ENCODE measurements at regions not wholly inside any gene's neighbourhood (a gene's known extent, or its start where the extent isn't known, plus 50 kb on each side); places are given as distances from the start of the nearest gene placed in this dataset.

DNA sequence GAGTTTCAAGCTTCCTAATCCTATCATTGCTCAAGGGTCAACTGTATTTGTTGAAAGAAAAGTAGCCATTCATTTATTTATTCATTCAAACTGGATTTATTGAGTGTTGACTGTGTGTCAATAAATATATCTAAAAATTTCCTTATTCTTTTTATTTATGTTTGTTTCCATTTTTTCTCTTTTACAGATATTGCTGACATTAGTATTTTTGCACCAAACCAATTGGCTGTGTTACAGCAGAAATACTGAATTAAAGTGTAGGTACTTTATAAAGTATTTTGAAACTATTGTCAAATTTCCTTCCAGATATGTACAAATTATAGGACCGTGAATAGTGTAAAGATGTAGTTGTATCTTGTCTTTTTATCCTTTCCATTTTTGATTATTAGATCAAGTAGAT is 692.0 kb upstream of the SLC10A2 start:
- H4K20me1 ChIP-seq (ENCODE audit: insufficient read depth), result no peaks in the 10 kb centered on the region
- H3K4me1 ChIP-seq (ENCODE audit: insufficient read depth), result no peaks in the 10 kb centered on the region
- H3K9me2 ChIP-seq (ENCODE audit: insufficient read depth), result no peaks in the 10 kb centered on the region
- no peak overlapping the region for H2AFZ ChIP-seq
- no peaks in the 10 kb centered on the region for H3K79me2 ChIP-seq (ENCODE audit: insufficient read depth)
- no peaks in the 10 kb centered on the region for H3F3A ChIP-seq (ENCODE audit: insufficient read depth)
- no peaks in the 10 kb centered on the region for H3K27me3 ChIP-seq (replicated peaks; ENCODE audit: insufficient read depth)
- H3K9ac ChIP-seq, result no peak overlapping the region
- no peak overlapping the region for H3K4me2 ChIP-seq (ENCODE audit: unreplicated experiment)
- 4 to 13% methylated on average over 1 of the region's 1 CpG for WGBS, 2 experiments (ENCODE audit: low coverage in 1 of 2, low lambda C conversion rate in 2 of 2, missing lambda C conversion rate in 2 of 2)
- in situ Hi-C loops (cut with MboI), result no loop called here
- H3K27ac ChIP-seq, result no peak overlapping the region
- H3K9me3 ChIP-seq (ENCODE audit: low read depth), result no peaks in the 10 kb centered on the region
- TF ChIP-seq EZH2phosphoT487 (IDR thresholded peaks at IDR 0.05; ENCODE audit: insufficient read depth, low read depth), result no peak
- no peak for TF ChIP-seq EZH2 (IDR thresholded peaks at IDR 0.05; ENCODE audit: insufficient read depth, poor library complexity, severe bottlenecking)
- DNase-seq, result no peak
- H3K36me3 ChIP-seq (ENCODE audit: low read depth), result no peaks in the 10 kb centered on the region
- H3K4me3 ChIP-seq, result no peak overlapping the region

DNA sequence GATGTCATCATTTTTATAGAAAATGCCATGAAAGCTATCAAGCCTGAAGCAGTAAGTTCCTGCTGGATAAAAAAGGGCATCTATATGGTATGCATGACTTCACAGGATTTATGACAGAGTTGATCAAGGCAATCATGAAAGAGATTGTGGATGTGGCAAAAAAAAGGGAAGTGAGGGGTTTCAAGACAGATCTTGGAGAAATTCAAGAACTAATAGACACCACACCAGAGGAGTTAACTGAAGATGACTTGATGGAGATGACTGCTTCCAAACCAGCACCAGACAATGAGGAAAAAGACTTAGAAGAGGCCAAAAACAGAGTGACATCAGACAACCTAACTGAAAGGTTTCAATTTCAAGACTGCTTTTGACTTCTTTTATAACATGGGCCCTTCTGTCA is 691.1 kb upstream of the SLC10A2 start:
- Histone ChIP-seq H3K9me2 (ENCODE audit: insufficient read depth) (no peaks in the 10 kb centered on the region), H3K27ac (no peak overlapping the region), H4K20me1 (ENCODE audit: insufficient read depth) (no peaks in the 10 kb centered on the region), H3F3A (ENCODE audit: insufficient read depth) (no peaks in the 10 kb centered on the region), H3K79me2 (ENCODE audit: insufficient read depth) (no peaks in the 10 kb centered on the region), H3K4me1 (ENCODE audit: insufficient read depth) (no peaks in the 10 kb centered on the region), H3K4me2 (ENCODE audit: unreplicated experiment) (no peak overlapping the region), H3K27me3 (replicated peaks; ENCODE audit: insufficient read depth) (no peaks in the 10 kb centered on the region), H3K4me3 (no peak overlapping the region), H2AFZ (no peak overlapping the region), H3K9me3 (ENCODE audit: low read depth) (no peaks in the 10 kb centered on the region), H3K9ac (no peak overlapping the region), H3K36me3 (ENCODE audit: low read depth) (no peaks in the 10 kb centered on the region)
- TF ChIP-seq EZH2phosphoT487 (IDR thresholded peaks at IDR 0.05; ENCODE audit: insufficient read depth, low read depth) (no peak), EZH2 (IDR thresholded peaks at IDR 0.05; ENCODE audit: insufficient read depth, poor library complexity, severe bottlenecking) (no peak)
- no peak for DNase-seq
- in situ Hi-C loops (cut with MboI), result no loop called here

DNA sequence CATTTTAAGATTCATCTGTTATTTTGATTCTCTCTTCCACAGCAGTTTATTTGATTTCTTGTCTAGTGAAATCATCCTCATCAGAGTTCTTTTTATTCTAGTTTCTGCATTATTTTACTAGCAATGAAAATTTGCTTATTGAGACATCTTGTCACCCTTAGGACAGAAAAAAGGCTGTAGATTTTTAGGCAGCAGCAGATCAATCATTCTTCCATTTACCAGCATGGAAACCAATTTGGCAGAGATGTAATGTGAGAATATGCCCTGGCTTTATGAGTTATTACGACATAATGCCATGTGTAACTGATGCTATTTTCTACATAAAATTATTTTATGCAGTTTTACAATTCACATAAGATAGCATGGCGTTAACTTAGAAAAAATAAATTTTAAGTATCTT is 688.6 kb upstream of the SLC10A2 start:
- Histone ChIP-seq H3K27me3 (replicated peaks; ENCODE audit: insufficient read depth) (no peaks in the 10 kb centered on the region), H3K4me2 (ENCODE audit: unreplicated experiment) (no peak overlapping the region), H2AFZ (no peak overlapping the region), H3K9ac (no peak overlapping the region), H3K4me1 (ENCODE audit: insufficient read depth) (no peaks in the 10 kb centered on the region), H3K9me3 (ENCODE audit: low read depth) (no peaks in the 10 kb centered on the region), H3K79me2 (ENCODE audit: insufficient read depth) (no peaks in the 10 kb centered on the region), H4K20me1 (ENCODE audit: insufficient read depth) (no peaks in the 10 kb centered on the region), H3K36me3 (ENCODE audit: low read depth) (no peaks in the 10 kb centered on the region), H3F3A (ENCODE audit: insufficient read depth) (no peaks in the 10 kb centered on the region), H3K9me2 (ENCODE audit: insufficient read depth) (no peaks in the 10 kb centered on the region), H3K4me3 (no peak overlapping the region), H3K27ac (no peak overlapping the region)
- TF ChIP-seq EZH2 (IDR thresholded peaks at IDR 0.05; ENCODE audit: insufficient read depth, poor library complexity, severe bottlenecking), result no peak
- TF ChIP-seq EZH2phosphoT487 (IDR thresholded peaks at IDR 0.05; ENCODE audit: insufficient read depth, low read depth), result no peak
- DNase-seq, result no peak
- in situ Hi-C loops (cut with MboI), result no loop called here
- WGBS, 2 experiments (ENCODE audit: low coverage in 1 of 2, low lambda C conversion rate in 2 of 2, missing lambda C conversion rate in 2 of 2), result 8 to 12% methylated on average over 2 of the region's 2 CpGs

DNA sequence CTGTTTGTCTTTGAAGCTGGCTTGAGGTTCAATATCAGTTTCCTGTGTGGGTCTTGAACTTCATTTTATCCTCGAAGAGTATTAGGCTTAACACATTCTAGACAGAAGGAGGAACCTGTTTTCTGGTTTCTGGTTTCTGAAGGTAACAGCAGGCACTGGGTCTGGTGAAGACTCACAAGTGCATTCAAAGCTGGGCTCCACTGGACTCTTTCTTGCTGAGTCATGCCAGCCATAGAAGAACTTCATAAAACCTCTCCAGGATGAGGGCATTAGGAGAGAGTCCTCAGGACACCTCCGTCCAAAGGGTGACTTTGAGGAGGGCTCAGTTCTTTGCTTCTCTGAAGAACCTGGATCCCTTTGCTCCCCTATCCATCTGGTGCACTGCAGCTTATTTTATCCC is 668.6 kb upstream of the SLC10A2 start:
- Histone ChIP-seq H3K79me2 (ENCODE audit: insufficient read depth) (no peaks in the 10 kb centered on the region), H3K9me2 (ENCODE audit: insufficient read depth) (no peaks in the 10 kb centered on the region), H4K20me1 (ENCODE audit: insufficient read depth) (no peaks in the 10 kb centered on the region), H3K27ac (no peak overlapping the region), H3K27me3 (replicated peaks; ENCODE audit: insufficient read depth) (no peaks in the 10 kb centered on the region), H3K9ac (no peak overlapping the region), H3K4me2 (ENCODE audit: unreplicated experiment) (no peak overlapping the region), H3K9me3 (ENCODE audit: low read depth) (no peaks in the 10 kb centered on the region), H3K4me3 (no peak overlapping the region), H2AFZ (no peak overlapping the region), H3K36me3 (ENCODE audit: low read depth) (no peaks in the 10 kb centered on the region), H3F3A (ENCODE audit: insufficient read depth) (no peaks in the 10 kb centered on the region), H3K4me1 (ENCODE audit: insufficient read depth) (no peaks in the 10 kb centered on the region)
- DNase-seq, result no peak
- in situ Hi-C loops (cut with MboI), result no loop called here
- TF ChIP-seq EZH2 (IDR thresholded peaks at IDR 0.05; ENCODE audit: insufficient read depth, poor library complexity, severe bottlenecking), result no peak
- TF ChIP-seq EZH2phosphoT487 (IDR thresholded peaks at IDR 0.05; ENCODE audit: insufficient read depth, low read depth), result no peak
- WGBS, 2 experiments (ENCODE audit: low coverage in 1 of 2, low lambda C conversion rate in 2 of 2, missing lambda C conversion rate in 2 of 2), result 10 to 19% methylated on average over 2 of the region's 2 CpGs

DNA sequence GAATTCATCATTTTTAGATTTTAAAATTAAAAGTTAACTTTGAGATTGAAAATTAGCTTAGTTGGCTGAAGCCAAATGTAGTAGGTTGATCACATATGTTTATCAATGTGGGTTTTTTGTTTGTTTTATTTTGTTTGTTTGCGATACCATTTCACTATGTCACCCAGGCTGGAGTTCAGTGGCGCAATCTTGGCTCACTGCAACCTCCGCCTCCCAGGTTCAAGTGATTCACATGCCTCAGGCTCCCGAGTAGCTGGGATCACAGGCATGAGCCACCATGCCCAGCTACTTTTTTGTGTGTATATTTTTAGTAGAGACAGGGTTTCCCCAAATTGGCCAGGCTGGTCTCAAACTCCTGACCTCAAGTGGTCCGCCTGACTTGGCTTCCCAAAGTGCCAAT is 665.7 kb upstream of the SLC10A2 start:
- Histone ChIP-seq H3K9ac (no peak overlapping the region), H3K9me3 (ENCODE audit: low read depth) (no peaks in the 10 kb centered on the region), H3K4me3 (no peak overlapping the region), H4K20me1 (ENCODE audit: insufficient read depth) (no peaks in the 10 kb centered on the region), H2AFZ (no peak overlapping the region), H3K9me2 (ENCODE audit: insufficient read depth) (no peaks in the 10 kb centered on the region), H3K27ac (no peak overlapping the region), H3K4me2 (ENCODE audit: unreplicated experiment) (no peak overlapping the region), H3K36me3 (ENCODE audit: low read depth) (no peaks in the 10 kb centered on the region), H3F3A (ENCODE audit: insufficient read depth) (no peaks in the 10 kb centered on the region), H3K27me3 (replicated peaks; ENCODE audit: insufficient read depth) (no peaks in the 10 kb centered on the region), H3K4me1 (ENCODE audit: insufficient read depth) (no peaks in the 10 kb centered on the region), H3K79me2 (ENCODE audit: insufficient read depth) (no peaks in the 10 kb centered on the region)
- DNase-seq, result no peak
- TF ChIP-seq EZH2phosphoT487 (IDR thresholded peaks at IDR 0.05; ENCODE audit: insufficient read depth, low read depth), result no peak
- WGBS, 2 experiments (ENCODE audit: low coverage in 1 of 2, low lambda C conversion rate in 2 of 2, missing lambda C conversion rate in 2 of 2), result 38% methylated on average over 5 of the region's 5 CpGs
- in situ Hi-C loops (cut with MboI), result no loop called here
